ENCODE measurements at regions not wholly inside any gene's neighbourhood (a gene's known extent, or its start where the extent isn't known, plus 50 kb on each side); places are given as distances from the start of the nearest gene placed in this dataset.

- TF ChIP-seq, protein P1, sequence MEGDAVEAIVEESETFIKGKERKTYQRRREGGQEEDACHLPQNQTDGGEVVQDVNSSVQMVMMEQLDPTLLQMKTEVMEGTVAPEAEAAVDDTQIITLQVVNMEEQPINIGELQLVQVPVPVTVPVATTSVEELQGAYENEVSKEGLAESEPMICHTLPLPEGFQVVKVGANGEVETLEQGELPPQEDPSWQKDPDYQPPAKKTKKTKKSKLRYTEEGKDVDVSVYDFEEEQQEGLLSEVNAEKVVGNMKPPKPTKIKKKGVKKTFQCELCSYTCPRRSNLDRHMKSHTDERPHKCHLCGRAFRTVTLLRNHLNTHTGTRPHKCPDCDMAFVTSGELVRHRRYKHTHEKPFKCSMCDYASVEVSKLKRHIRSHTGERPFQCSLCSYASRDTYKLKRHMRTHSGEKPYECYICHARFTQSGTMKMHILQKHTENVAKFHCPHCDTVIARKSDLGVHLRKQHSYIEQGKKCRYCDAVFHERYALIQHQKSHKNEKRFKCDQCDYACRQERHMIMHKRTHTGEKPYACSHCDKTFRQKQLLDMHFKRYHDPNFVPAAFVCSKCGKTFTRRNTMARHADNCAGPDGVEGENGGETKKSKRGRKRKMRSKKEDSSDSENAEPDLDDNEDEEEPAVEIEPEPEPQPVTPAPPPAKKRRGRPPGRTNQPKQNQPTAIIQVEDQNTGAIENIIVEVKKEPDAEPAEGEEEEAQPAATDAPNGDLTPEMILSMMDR (IDR thresholded peaks at IDR 0.05; ENCODE audit: unreplicated experiment), result no peak
- no peaks in the 10 kb centered on the region for H3K36me3 Mint-ChIP-seq (ENCODE audit: low read depth, unreplicated experiment)
Observed at GRCh38 chr14:98758440-98758839, 513.6 kb downstream of the BCL11B start.

DNA sequence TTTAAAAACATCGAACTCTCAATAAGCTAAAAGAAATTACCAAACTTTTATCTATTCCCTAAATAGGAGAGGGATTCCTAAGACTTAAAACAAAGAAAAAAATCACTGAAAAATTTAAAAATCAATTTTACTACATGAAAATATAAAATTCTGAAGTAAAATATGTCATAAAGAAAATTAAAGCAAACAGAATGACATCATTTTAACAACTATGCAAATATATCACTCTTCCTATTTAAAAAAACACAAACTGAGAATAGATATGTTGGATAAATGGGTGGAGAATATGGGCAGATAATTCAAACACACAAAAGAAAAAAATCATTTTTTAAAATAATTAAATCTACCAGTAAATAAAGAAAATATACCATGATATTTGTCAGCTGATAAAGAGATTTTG, 510.0 kb downstream of the BCL11B start:
- Mint-ChIP-seq H3K27ac (ENCODE audit: unreplicated experiment) (no peak overlapping the region), H3K27me3 (ENCODE audit: unreplicated experiment) (peaks cover 2% of the 10 kb centered on the region), H3K4me3 (ENCODE audit: unreplicated experiment) (no peak overlapping the region), H3K36me3 (ENCODE audit: low read depth, unreplicated experiment) (no peaks in the 10 kb centered on the region), H3K9me3 (ENCODE audit: unreplicated experiment) (no peaks in the 10 kb centered on the region), H3K4me1 (ENCODE audit: unreplicated experiment) (no peaks in the 10 kb centered on the region)
- DNase-seq (ENCODE audit: low spot score), result no peak
- TF ChIP-seq, protein P1 (IDR thresholded peaks at IDR 0.05; ENCODE audit: unreplicated experiment), result no peak

More at GRCh38 chr14:98758440-98758839, 513.6 kb downstream of the BCL11B start:
- Mint-ChIP-seq H3K9me3 (ENCODE audit: unreplicated experiment) (no peaks in the 10 kb centered on the region), H3K4me3 (ENCODE audit: unreplicated experiment) (no peak overlapping the region), H3K27ac (ENCODE audit: unreplicated experiment) (no peak overlapping the region), H3K27me3 (ENCODE audit: unreplicated experiment) (peaks cover 2% of the 10 kb centered on the region), H3K4me1 (ENCODE audit: unreplicated experiment) (no peaks in the 10 kb centered on the region)
- DNase-seq (ENCODE audit: low spot score), result no peak

DNA sequence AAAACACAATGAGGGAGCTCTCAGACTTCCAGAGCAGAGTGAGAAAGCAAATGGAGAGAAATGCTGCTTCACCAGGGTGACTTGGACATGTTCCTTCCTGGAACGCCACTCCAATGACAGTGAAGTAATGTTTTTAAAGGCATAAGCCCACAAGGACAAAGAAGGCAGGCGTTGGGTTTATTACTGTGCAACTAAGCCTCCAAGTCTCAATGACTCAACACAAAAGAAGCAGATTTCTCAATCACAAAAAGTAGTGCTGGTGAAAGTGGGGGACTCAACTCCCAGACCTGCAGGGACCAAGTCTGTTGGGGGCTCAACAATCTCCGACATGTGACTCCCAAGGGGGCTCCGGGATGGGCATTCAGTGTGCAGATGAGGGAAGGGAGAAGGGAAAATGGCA, 505.2 kb downstream of the BCL11B start:
- Mint-ChIP-seq H3K27me3 (ENCODE audit: unreplicated experiment) (no peaks in the 10 kb centered on the region), H3K9me3 (ENCODE audit: unreplicated experiment) (no peaks in the 10 kb centered on the region), H3K36me3 (ENCODE audit: low read depth, unreplicated experiment) (no peaks in the 10 kb centered on the region), H3K4me1 (ENCODE audit: unreplicated experiment) (no peaks in the 10 kb centered on the region), H3K4me3 (ENCODE audit: unreplicated experiment) (no peak overlapping the region), H3K27ac (ENCODE audit: unreplicated experiment) (no peak overlapping the region)
- no peak for DNase-seq (ENCODE audit: low spot score)
- TF ChIP-seq, protein P1 (IDR thresholded peaks at IDR 0.05; ENCODE audit: unreplicated experiment), result no peak

- Mint-ChIP-seq H3K4me3 (ENCODE audit: unreplicated experiment) (no peak overlapping the region), H3K9me3 (ENCODE audit: unreplicated experiment) (no peaks in the 10 kb centered on the region), H3K4me1 (ENCODE audit: unreplicated experiment) (no peaks in the 10 kb centered on the region), H3K36me3 (ENCODE audit: low read depth, unreplicated experiment) (no peaks in the 10 kb centered on the region), H3K27me3 (ENCODE audit: unreplicated experiment) (no peaks in the 10 kb centered on the region), H3K27ac (ENCODE audit: unreplicated experiment) (no peak overlapping the region)
- DNase-seq (ENCODE audit: low spot score), result no peak
- TF ChIP-seq, protein P1 (IDR thresholded peaks at IDR 0.05; ENCODE audit: unreplicated experiment), result no peak
Observed at GRCh38 chr14:98769326-98769725, 502.7 kb downstream of the BCL11B start.

- Mint-ChIP-seq H3K4me3 (ENCODE audit: unreplicated experiment) (no peak overlapping the region), H3K4me1 (ENCODE audit: unreplicated experiment) (no peaks in the 10 kb centered on the region), H3K27ac (ENCODE audit: unreplicated experiment) (no peak overlapping the region), H3K27me3 (ENCODE audit: unreplicated experiment) (no peaks in the 10 kb centered on the region), H3K9me3 (ENCODE audit: unreplicated experiment) (no peaks in the 10 kb centered on the region), H3K36me3 (ENCODE audit: low read depth, unreplicated experiment) (no peaks in the 10 kb centered on the region)
- TF ChIP-seq, protein P1 (IDR thresholded peaks at IDR 0.05; ENCODE audit: unreplicated experiment), result no peak
- DNase-seq (ENCODE audit: low spot score), result no peak
Observed at GRCh38 chr14:98770151-98770550, 501.8 kb downstream of the BCL11B start.
